IgD-negative memory B cell (primary cell): ENCODE measurements at regions not wholly inside any gene's neighbourhood (a gene's known extent, or its start where the extent isn't known, plus 50 kb on each side); places are given as distances from the start of the nearest gene placed in this dataset.

ENCODE experiments used
- H3K27ac Mint-ChIP-seq, 3 donors: one replicate each; pipeline ENCODE4 v1.8.0; 2020 to 2022; ENCODE audit warnings: mild to moderate bottlenecking in 3 of 3, mixed read lengths in 3 of 3, moderate library complexity in 1 of 3
- H3K27me3 Mint-ChIP-seq: one replicate; pipeline ENCODE4 v1.8.0; 2021; ENCODE audit warnings: mixed read lengths
- H3K36me3 Mint-ChIP-seq: one replicate; pipeline ENCODE4 v1.8.0; 2020; ENCODE audit warnings: mild to moderate bottlenecking, mixed read lengths
- H3K4me1 Mint-ChIP-seq, 3 donors: one replicate each; pipeline ENCODE4 v1.8.0; 2020 to 2022; ENCODE audit warnings: mixed read lengths in 3 of 3, mild to moderate bottlenecking in 1 of 3
- H3K4me3 Mint-ChIP-seq, 4 donors: one replicate each; pipeline ENCODE4 v1.8.0; 2020 to 2022; ENCODE audit warnings: mild to moderate bottlenecking in 4 of 4, mixed read lengths in 4 of 4, moderate library complexity in 3 of 4
- H3K9me3 Mint-ChIP-seq, 3 donors: one replicate each; pipeline ENCODE4 v1.8.0; 2020 to 2021; ENCODE audit warnings: mixed read lengths in 3 of 3, mild to moderate bottlenecking in 1 of 3

GRCh38 chr5:145483212-145483611 is 351.9 kb downstream of the PRELID2 start:
- Mint-ChIP-seq H3K9me3 (peaks cover 0 to 2% (median 0%) of the 10 kb centered on the region in 3 donors), H3K36me3 (no peaks in the 10 kb centered on the region), H3K27me3 (no peaks in the 10 kb centered on the region), H3K4me3 (no peak overlapping the region), H3K4me1 (no peaks in the 10 kb centered on the region), H3K27ac (no peak overlapping the region)

DNA sequence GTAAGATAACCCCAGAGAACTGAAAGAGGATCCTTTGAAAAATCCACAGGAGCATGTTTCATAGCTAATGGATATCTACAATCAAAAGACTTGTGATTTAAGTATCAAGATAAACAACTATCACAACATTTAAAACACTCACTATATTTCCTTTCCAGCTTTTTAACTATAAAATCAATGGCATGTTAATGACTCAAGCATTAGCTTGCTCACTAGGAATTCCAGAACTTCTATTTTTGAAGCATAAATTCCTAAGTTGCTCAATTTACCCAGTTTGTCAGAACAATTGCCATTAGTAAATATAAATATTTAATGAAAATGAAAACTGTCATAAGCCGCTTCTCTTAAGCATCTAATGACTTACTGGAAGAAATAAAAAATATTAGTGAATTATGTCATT is 355.3 kb downstream of the PRELID2 start:
- no peaks in the 10 kb centered on the region for H3K36me3 Mint-ChIP-seq
- H3K4me1 Mint-ChIP-seq, result no peaks in the 10 kb centered on the region
- no peaks in the 10 kb centered on the region for H3K27me3 Mint-ChIP-seq
- H3K9me3 Mint-ChIP-seq, result peaks cover 0 to 2% (median 0%) of the 10 kb centered on the region in 3 donors
- H3K4me3 Mint-ChIP-seq, result no peak overlapping the region
- H3K27ac Mint-ChIP-seq, result no peak overlapping the region

- H3K4me1 Mint-ChIP-seq, result no peaks in the 10 kb centered on the region
- no peak overlapping the region for H3K27ac Mint-ChIP-seq
- no peaks in the 10 kb centered on the region for H3K27me3 Mint-ChIP-seq
- H3K36me3 Mint-ChIP-seq, result no peaks in the 10 kb centered on the region
- H3K9me3 Mint-ChIP-seq, result peaks cover 0 to 2% (median 0%) of the 10 kb centered on the region in 3 donors
- no peak overlapping the region for H3K4me3 Mint-ChIP-seq
These were observed 355.9 kb downstream of the PRELID2 start for GRCh38 chr5:145479271-145479670.

- no peak overlapping the region for H3K4me3 Mint-ChIP-seq
- no peaks in the 10 kb centered on the region for H3K4me1 Mint-ChIP-seq
- peaks cover 0 to 2% (median 0%) of the 10 kb centered on the region in 3 donors for H3K9me3 Mint-ChIP-seq
- no peaks in the 10 kb centered on the region for H3K36me3 Mint-ChIP-seq
- no peak overlapping the region for H3K27ac Mint-ChIP-seq
- H3K27me3 Mint-ChIP-seq, result no peaks in the 10 kb centered on the region
These were observed 356.5 kb downstream of the PRELID2 start for GRCh38 chr5:145478651-145479050.

DNA sequence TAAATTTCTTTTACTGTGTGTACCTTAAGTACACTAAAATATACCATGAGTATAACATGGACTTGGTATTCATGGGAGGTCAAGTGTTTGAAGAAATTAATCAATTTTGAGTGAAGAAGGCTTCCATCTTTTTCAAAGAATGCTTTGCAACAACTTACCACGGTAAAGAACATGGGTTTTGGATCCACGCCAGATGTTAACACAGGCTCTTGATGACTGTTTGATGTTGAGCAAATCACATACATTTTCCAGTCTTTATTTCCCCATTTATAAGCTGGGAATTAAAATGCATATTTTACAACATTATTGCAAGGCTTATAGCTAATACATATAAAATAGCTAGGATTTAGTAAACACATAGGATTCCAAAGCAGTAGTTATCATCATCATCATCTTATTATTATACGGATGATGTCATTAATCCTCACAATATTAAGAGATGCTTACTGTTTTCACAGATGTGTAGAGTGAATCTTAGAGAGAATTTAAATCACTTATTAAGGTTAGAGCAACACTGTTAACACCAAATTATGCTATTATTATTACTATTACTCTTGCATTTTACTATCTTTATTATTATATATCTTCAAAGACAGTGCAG is 362.0 kb downstream of the PRELID2 start:
- no peaks in the 10 kb centered on the region for H3K4me1 Mint-ChIP-seq
- no peaks in the 10 kb centered on the region for H3K27me3 Mint-ChIP-seq
- no peak overlapping the region for H3K4me3 Mint-ChIP-seq
- H3K27ac Mint-ChIP-seq, result no peak overlapping the region
- no peaks in the 10 kb centered on the region for H3K36me3 Mint-ChIP-seq
- H3K9me3 Mint-ChIP-seq, result peaks cover 0 to 2% (median 2%) of the 10 kb centered on the region in 3 donors

- Mint-ChIP-seq H3K27ac (no peak overlapping the region), H3K27me3 (no peaks in the 10 kb centered on the region), H3K4me3 (no peak overlapping the region), H3K4me1 (no peaks in the 10 kb centered on the region), H3K36me3 (no peaks in the 10 kb centered on the region), H3K9me3 (peaks cover 0 to 2% (median 2%) of the 10 kb centered on the region in 3 donors)
These were observed 363.1 kb downstream of the PRELID2 start for GRCh38 chr5:145471831-145472612.

GRCh38 chr5:145471026-145471425 is 364.1 kb downstream of the PRELID2 start:
- no peak overlapping the region for H3K27ac Mint-ChIP-seq
- no peaks in the 10 kb centered on the region for H3K4me1 Mint-ChIP-seq
- H3K36me3 Mint-ChIP-seq, result no peaks in the 10 kb centered on the region
- H3K27me3 Mint-ChIP-seq, result no peaks in the 10 kb centered on the region
- no peak overlapping the region for H3K4me3 Mint-ChIP-seq
- peaks cover 0 to 2% (median 2%) of the 10 kb centered on the region in 3 donors for H3K9me3 Mint-ChIP-seq

GRCh38 chr5:145470396-145470979 is 364.7 kb downstream of the PRELID2 start:
- H3K27me3 Mint-ChIP-seq, result no peaks in the 10 kb centered on the region
- H3K4me3 Mint-ChIP-seq, result no peak overlapping the region
- H3K9me3 Mint-ChIP-seq, result peaks cover 0 to 3% (median 2%) of the 10 kb centered on the region in 3 donors

GRCh38 chr5:145467446-145467845 is 367.7 kb downstream of the PRELID2 start:
- H3K36me3 Mint-ChIP-seq, result no peaks in the 10 kb centered on the region
- H3K27ac Mint-ChIP-seq, result no peak overlapping the region
- H3K27me3 Mint-ChIP-seq, result no peaks in the 10 kb centered on the region
- no peak overlapping the region for H3K4me3 Mint-ChIP-seq
- peaks cover 0 to 4% (median 2%) of the 10 kb centered on the region in 3 donors for H3K9me3 Mint-ChIP-seq
- H3K4me1 Mint-ChIP-seq, result no peaks in the 10 kb centered on the region

More at GRCh38 chr5:145470396-145470979, 364.7 kb downstream of the PRELID2 start:
- no peaks in the 10 kb centered on the region for H3K36me3 Mint-ChIP-seq
- no peaks in the 10 kb centered on the region for H3K4me1 Mint-ChIP-seq
- H3K27ac Mint-ChIP-seq, result no peak overlapping the region

DNA sequence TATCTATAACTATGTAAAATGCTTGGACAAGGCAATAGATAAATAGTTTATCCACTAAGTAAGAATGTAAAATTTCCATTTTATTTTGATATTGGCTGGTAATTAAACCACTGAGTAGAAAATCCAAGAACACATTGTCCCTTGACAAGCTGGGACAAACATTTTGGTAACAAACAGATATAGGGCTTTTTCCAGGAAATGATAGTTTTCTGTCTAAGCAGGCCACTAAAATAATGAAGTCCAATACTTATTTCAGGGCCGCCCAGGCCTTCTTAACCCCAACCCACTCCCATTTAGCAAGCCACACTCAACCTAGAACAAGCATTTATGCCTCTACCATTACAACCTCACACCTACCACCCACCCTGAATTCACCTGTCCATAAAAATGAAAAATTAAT is 368.6 kb downstream of the PRELID2 start:
- H3K27me3 Mint-ChIP-seq, result no peaks in the 10 kb centered on the region
- no peaks in the 10 kb centered on the region for H3K4me1 Mint-ChIP-seq
- no peak overlapping the region for H3K27ac Mint-ChIP-seq
- no peaks in the 10 kb centered on the region for H3K36me3 Mint-ChIP-seq
- no peak overlapping the region for H3K4me3 Mint-ChIP-seq
- peaks cover 0 to 4% (median 2%) of the 10 kb centered on the region in 3 donors for H3K9me3 Mint-ChIP-seq

GRCh38 chr5:145465474-145466263 is 369.5 kb downstream of the PRELID2 start:
- Mint-ChIP-seq H3K36me3 (no peaks in the 10 kb centered on the region), H3K27ac (no peak overlapping the region), H3K4me1 (no peaks in the 10 kb centered on the region), H3K27me3 (no peaks in the 10 kb centered on the region), H3K9me3 (peaks cover 0 to 4% (median under 1%) of the 10 kb centered on the region in 3 donors), H3K4me3 (no peak overlapping the region)

DNA sequence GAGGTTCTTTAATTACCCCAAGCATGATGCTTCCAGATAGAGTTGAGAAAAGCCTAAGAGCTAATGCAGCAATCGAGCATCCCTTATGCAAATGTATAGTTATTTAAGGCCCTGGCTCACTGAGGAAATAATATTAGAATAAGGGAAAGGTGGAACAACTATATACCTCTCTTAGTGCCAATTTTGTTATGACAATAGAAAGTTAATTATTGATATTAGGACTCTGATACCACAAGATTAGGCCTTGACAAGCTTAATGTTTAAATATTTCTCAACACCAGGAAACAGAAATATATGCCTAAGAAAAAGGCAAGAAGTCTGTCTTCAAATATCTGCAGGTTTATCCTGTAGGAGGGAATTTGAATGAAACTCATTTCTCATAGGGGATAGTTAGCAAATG is 371.0 kb downstream of the PRELID2 start:
- no peaks in the 10 kb centered on the region for H3K27me3 Mint-ChIP-seq
- H3K4me3 Mint-ChIP-seq, result no peak overlapping the region
- no peak overlapping the region for H3K27ac Mint-ChIP-seq
- no peaks in the 10 kb centered on the region for H3K4me1 Mint-ChIP-seq
- H3K9me3 Mint-ChIP-seq, result peaks cover 0 to 2% (median 0%) of the 10 kb centered on the region in 3 donors
- H3K36me3 Mint-ChIP-seq, result no peaks in the 10 kb centered on the region

GRCh38 chr5:145463634-145464033 is 371.5 kb downstream of the PRELID2 start:
- Mint-ChIP-seq H3K27me3 (no peaks in the 10 kb centered on the region), H3K9me3 (peaks cover 0 to 2% (median 0%) of the 10 kb centered on the region in 3 donors), H3K27ac (no peak overlapping the region), H3K36me3 (no peaks in the 10 kb centered on the region), H3K4me1 (no peaks in the 10 kb centered on the region), H3K4me3 (no peak overlapping the region)

GRCh38 chr5:145462525-145462924 is 372.6 kb downstream of the PRELID2 start:
- no peaks in the 10 kb centered on the region for H3K36me3 Mint-ChIP-seq
- no peaks in the 10 kb centered on the region for H3K4me1 Mint-ChIP-seq
- no peak overlapping the region for H3K4me3 Mint-ChIP-seq

More at GRCh38 chr5:145462525-145462924, 372.6 kb downstream of the PRELID2 start:
- H3K27me3 Mint-ChIP-seq, result no peaks in the 10 kb centered on the region
- H3K27ac Mint-ChIP-seq, result no peak overlapping the region
- H3K9me3 Mint-ChIP-seq, result peaks cover 0 to 2% (median 0%) of the 10 kb centered on the region in 3 donors
